Calu3 (cell line): ENCODE measurements at regions not wholly inside any gene's neighbourhood (a gene's known extent, or its start where the extent isn't known, plus 50 kb on each side); places are given as distances from the start of the nearest gene placed in this dataset.

Experiments
- BruUV-seq: library from RNA; stranded (reverse); fragments of 400-500 nt; replicated peaks from 2 replicates; lab custom pipeline; 2021; lab: Mats Ljungman, UMichigan
- CTCF ChIA-PET: fragments of 300-600 bp; sonication (Branson Sonifier 250); formaldehyde crosslinking; loops from one replicate; lab custom pipeline; 2022; ENCODE audit warnings: antibody characterized with exemption; lab: Charles Lee
- DNase-seq: peaks from one replicate; pipeline ENCODE4 v3.0.0; 2022
- H3K27ac Mint-ChIP-seq: one replicate; pipeline ENCODE4 v1.8.0; 2022; ENCODE audit warnings: mixed read lengths; ENCODE audit not compliant: unreplicated experiment
- H3K27me3 Mint-ChIP-seq: one replicate; pipeline ENCODE4 v1.8.0; 2022; ENCODE audit warnings: mixed read lengths; ENCODE audit not compliant: unreplicated experiment
- H3K36me3 Mint-ChIP-seq: one replicate; pipeline ENCODE4 v1.8.0; 2022; ENCODE audit warnings: mild to moderate bottlenecking, moderate library complexity, mixed read lengths; ENCODE audit not compliant: insufficient read depth, unreplicated experiment
- H3K4me1 Mint-ChIP-seq: one replicate; pipeline ENCODE4 v1.8.0; 2022; ENCODE audit warnings: mild to moderate bottlenecking, low read depth, mixed read lengths; ENCODE audit not compliant: unreplicated experiment
- H3K4me3 Mint-ChIP-seq: one replicate; pipeline ENCODE4 v1.8.0; 2022; ENCODE audit warnings: mild to moderate bottlenecking, low read depth, moderate library complexity, mixed read lengths; ENCODE audit not compliant: unreplicated experiment
- H3K9me3 Mint-ChIP-seq: one replicate; pipeline ENCODE4 v1.8.0; 2022; ENCODE audit warnings: low read depth, mixed read lengths; ENCODE audit not compliant: unreplicated experiment
- intact Hi-C: fragments of 100-400 bp; cut with micrococcal nuclease; formaldehyde crosslinking; loops from one replicate; pipeline ENCODE4 v1.10.0; 2022; ENCODE audit not compliant: unreplicated experiment
- TF ChIP-seq, protein P1 (sequence below): fragments of 200-600 bp; IDR thresholded peaks from one replicate; pipeline ENCODE4 v1.8.0; 2022; ENCODE audit warnings: antibody characterized with exemption; ENCODE audit not compliant: unreplicated experiment

DNA sequence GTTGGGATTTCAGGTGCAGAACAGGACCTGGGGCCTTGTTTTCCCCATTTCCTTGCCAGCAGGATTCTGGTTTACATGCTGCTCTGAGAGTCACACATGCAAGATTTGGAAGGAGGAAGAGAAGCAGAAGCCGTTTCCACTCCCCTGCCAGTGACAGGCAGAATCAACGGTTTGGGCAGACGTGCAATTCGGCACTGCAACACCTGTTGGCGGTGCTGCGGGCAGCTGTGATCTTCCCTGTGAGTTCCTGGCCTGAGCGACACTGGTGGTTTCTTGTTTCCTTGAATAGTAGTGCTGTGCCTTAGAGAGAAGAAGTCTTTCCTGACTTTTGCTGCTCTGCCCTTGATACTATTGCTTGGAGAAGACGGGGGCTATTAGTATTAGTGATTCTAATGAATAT lies 1126.2 kb downstream of the TYW1 start:
- BruUV-seq: no TSS peak
- Mint-ChIP-seq H3K9me3 (peaks cover 15% of the 10 kb centered on the region), H3K4me3 (no peak overlapping the region), H3K4me1 (no peaks in the 10 kb centered on the region), H3K36me3 (no peaks in the 10 kb centered on the region), H3K27ac (no peak overlapping the region), H3K27me3 (no peaks in the 10 kb centered on the region)
- TF ChIP-seq, protein P1, sequence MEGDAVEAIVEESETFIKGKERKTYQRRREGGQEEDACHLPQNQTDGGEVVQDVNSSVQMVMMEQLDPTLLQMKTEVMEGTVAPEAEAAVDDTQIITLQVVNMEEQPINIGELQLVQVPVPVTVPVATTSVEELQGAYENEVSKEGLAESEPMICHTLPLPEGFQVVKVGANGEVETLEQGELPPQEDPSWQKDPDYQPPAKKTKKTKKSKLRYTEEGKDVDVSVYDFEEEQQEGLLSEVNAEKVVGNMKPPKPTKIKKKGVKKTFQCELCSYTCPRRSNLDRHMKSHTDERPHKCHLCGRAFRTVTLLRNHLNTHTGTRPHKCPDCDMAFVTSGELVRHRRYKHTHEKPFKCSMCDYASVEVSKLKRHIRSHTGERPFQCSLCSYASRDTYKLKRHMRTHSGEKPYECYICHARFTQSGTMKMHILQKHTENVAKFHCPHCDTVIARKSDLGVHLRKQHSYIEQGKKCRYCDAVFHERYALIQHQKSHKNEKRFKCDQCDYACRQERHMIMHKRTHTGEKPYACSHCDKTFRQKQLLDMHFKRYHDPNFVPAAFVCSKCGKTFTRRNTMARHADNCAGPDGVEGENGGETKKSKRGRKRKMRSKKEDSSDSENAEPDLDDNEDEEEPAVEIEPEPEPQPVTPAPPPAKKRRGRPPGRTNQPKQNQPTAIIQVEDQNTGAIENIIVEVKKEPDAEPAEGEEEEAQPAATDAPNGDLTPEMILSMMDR: no peak
- intact Hi-C loops: no loop called here
- DNase-seq: no peak
- CTCF ChIA-PET: interaction anchor here (0.6 kb wide), 1 partner anchor 1080 kb away, joined by 4 read pairs; no protein-coding TSS in a partner anchor

DNA sequence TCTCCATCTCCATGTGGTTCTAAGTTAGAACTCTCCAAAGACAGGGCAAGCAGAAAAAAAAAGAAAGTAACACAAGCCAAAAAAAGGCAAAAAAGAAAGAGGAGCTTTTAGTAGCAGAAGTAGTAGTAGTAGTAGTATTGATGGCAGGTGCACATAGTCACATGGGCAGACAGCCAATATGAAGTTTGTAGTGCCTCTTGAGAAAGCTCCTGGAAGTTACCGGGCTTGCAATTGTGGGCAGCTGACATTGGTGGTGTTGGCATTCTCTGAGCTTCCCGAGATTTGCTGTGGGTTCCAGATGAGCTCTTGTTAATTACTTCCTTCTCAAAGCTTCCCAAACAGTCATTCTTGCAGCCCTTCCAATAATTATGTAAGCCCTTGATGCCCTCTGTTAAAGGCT lies 1128.5 kb downstream of the TYW1 start:
- Mint-ChIP-seq H3K36me3 (no peaks in the 10 kb centered on the region), H3K4me3 (no peak overlapping the region), H3K27ac (no peak overlapping the region), H3K9me3 (peaks cover 12% of the 10 kb centered on the region), H3K4me1 (no peaks in the 10 kb centered on the region), H3K27me3 (no peaks in the 10 kb centered on the region)
- intact Hi-C loops: no loop called here
- no peak for DNase-seq
- TF ChIP-seq, protein P1: no peak
- CTCF ChIA-PET: no interaction called here
- no TSS peak for BruUV-seq

DNA sequence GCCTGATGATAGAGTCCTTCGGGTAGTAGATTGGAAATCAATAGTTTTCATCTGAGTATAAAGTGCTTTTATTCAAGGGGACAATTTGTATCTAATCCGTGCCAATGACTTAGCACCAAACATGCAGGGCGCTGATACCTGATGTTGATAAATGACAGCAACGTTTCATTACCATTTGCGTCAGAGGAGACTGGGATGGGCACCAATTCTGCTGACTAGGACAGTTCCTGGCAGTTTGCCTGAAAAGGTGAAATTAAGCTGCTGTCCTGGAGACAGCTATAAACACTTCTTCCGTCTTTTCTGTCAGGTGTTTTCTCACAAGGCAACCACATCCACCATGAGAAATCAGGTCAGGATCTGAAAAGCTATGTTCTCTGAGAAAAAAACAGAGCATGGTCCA lies 1136.4 kb downstream of the TYW1 start:
- Mint-ChIP-seq H3K27me3 (no peaks in the 10 kb centered on the region), H3K27ac (no peak overlapping the region), H3K36me3 (no peaks in the 10 kb centered on the region), H3K4me1 (no peaks in the 10 kb centered on the region), H3K4me3 (no peak overlapping the region), H3K9me3 (peaks cover 2% of the 10 kb centered on the region)
- DNase-seq: no peak
- no TSS peak for BruUV-seq
- intact Hi-C loops: no loop called here
- CTCF ChIA-PET: no interaction called here
- TF ChIP-seq, protein P1: no peak

DNA sequence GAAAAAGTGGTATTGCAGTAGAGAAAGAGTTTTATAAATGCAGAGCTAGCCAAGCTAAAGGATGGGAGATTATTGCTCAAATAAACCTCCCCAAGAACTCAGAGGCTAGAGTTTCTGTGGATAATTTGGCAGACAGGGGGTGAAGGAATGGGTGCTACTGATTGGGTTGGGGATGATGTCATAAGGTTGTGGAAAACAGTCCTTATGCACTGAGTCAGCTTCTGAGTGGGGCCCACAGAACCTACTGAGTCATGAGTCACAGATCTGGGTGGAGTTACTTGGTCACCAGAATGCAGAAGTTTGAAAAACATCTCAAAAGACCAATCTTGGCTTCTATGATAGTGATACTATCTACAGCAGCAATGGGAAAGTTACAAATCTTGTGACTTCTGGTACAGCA lies 1146.7 kb downstream of the TYW1 start:
- CTCF ChIA-PET: no interaction called here
- intact Hi-C loops: no loop called here
- H3K27ac Mint-ChIP-seq: no peak overlapping the region

More for the DNA sequence above, 1146.7 kb downstream of the TYW1 start:
- no TSS peak for BruUV-seq
- peaks cover 14% of the 10 kb centered on the region for H3K9me3 Mint-ChIP-seq
- H3K4me1 Mint-ChIP-seq: no peaks in the 10 kb centered on the region
- DNase-seq: no peak
- H3K4me3 Mint-ChIP-seq: no peak overlapping the region
- TF ChIP-seq, protein P1: no peak
- H3K36me3 Mint-ChIP-seq: no peaks in the 10 kb centered on the region
- no peaks in the 10 kb centered on the region for H3K27me3 Mint-ChIP-seq
